ENCODE measurements at regions not wholly inside any gene's neighbourhood (a gene's known extent, or its start where the extent isn't known, plus 50 kb on each side); places are given as distances from the start of the nearest gene placed in this dataset.

DNA sequence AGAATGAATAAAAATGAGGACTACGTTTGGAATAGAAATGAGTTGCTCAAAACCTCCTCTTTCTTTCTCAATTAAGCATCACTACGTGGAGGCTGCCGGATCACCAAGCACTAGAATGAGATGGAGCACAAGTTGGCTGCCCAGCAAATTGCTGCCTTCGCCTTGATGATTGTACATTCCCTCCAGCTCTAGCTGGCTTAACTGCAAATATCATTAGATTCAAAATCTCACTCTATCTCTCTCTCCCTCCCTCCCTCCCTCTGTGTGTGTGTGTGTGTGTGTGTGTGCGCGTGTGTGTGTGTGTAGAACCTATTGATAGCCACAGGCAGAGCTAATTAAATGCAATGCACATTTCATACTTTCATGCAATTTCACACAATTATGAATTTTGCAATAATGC, 310.7 kb upstream of the CDH4 start:
- no peak for TF ChIP-seq ARNTL (CRISPR knock-in tag; IDR thresholded peaks at IDR 0.05; ENCODE audit: borderline replicate concordance, low read depth)
- no peak for TF ChIP-seq ISL1 (CRISPR knock-in tag; IDR thresholded peaks at IDR 0.05)
- TF ChIP-seq ZNF8 (CRISPR knock-in tag; IDR thresholded peaks at IDR 0.05) = no peak
- TF ChIP-seq RARB (CRISPR knock-in tag; IDR thresholded peaks at IDR 0.05) = no peak
- no peak for TF ChIP-seq CREB5 (CRISPR knock-in tag; IDR thresholded peaks at IDR 0.05; ENCODE audit: low read depth)
- TF ChIP-seq TCF4 (CRISPR knock-in tag; IDR thresholded peaks at IDR 0.05; ENCODE audit: borderline replicate concordance) = no peak
- TF ChIP-seq, protein P1, sequence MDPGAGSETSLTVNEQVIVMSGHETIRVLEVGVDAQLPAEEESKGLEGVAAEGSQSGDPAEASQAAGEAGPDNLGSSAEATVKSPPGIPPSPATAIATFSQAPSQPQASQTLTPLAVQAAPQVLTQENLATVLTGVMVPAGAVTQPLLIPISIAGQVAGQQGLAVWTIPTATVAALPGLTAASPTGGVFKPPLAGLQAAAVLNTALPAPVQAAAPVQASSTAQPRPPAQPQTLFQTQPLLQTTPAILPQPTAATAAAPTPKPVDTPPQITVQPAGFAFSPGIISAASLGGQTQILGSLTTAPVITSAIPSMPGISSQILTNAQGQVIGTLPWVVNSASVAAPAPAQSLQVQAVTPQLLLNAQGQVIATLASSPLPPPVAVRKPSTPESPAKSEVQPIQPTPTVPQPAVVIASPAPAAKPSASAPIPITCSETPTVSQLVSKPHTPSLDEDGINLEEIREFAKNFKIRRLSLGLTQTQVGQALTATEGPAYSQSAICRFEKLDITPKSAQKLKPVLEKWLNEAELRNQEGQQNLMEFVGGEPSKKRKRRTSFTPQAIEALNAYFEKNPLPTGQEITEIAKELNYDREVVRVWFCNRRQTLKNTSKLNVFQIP (CRISPR knock-in tag; IDR thresholded peaks at IDR 0.05; ENCODE audit: borderline replicate concordance, low read depth) = no peak
- no peak for TF ChIP-seq ZFP3 (CRISPR knock-in tag; IDR thresholded peaks at IDR 0.05)
- TF ChIP-seq PPARA (CRISPR knock-in tag; IDR thresholded peaks at IDR 0.05; ENCODE audit: borderline replicate concordance) = no peak
- TF ChIP-seq ZNF565 (CRISPR knock-in tag; conservative IDR thresholded peaks at IDR 0.05; ENCODE audit: low read depth) = no peak
- no peak for TF ChIP-seq ZC3H10 (CRISPR knock-in tag; IDR thresholded peaks at IDR 0.05)
- no peak for TF ChIP-seq SNAI2 (CRISPR knock-in tag; IDR thresholded peaks at IDR 0.05)
- no peak for ATAC-seq

DNA sequence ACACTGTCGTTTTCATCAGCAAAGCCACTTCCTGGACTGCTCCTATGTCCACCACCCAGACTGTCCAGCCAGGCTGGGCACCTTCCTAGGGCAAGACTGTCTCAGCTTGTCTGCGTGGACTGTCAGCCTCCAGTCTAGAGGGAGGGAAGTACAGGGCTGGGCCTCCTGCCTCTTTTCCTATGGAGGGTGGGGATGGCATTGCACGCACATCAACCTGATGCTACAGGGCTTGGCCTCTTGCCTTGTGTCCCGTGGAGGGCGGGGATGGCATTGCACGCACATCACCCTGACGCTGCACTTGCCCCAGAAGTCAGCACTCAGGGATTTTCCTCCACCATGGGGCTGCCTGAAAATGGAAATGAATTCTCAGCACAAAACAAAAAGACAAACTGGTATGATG, 304.2 kb upstream of the CDH4 start:
- TF ChIP-seq ARNTL (CRISPR knock-in tag; IDR thresholded peaks at IDR 0.05; ENCODE audit: borderline replicate concordance, low read depth) (no peak), TOX (CRISPR knock-in tag; IDR thresholded peaks at IDR 0.05; ENCODE audit: borderline replicate concordance) (no peak), ESRRG (CRISPR knock-in tag; IDR thresholded peaks at IDR 0.05) (no peak), ZFP30 (CRISPR knock-in tag; IDR thresholded peaks at IDR 0.05) (no peak), ZNF565 (CRISPR knock-in tag; conservative IDR thresholded peaks at IDR 0.05; ENCODE audit: low read depth) (no peak), GLIS3 (CRISPR knock-in tag; IDR thresholded peaks at IDR 0.05) (no peak), OSR1 (CRISPR knock-in tag; IDR thresholded peaks at IDR 0.05) (no peak), PPARA (CRISPR knock-in tag; IDR thresholded peaks at IDR 0.05; ENCODE audit: borderline replicate concordance) (no peak), TSHZ2 (CRISPR knock-in tag; IDR thresholded peaks at IDR 0.05) (no peak), ZNF8 (CRISPR knock-in tag; IDR thresholded peaks at IDR 0.05) (no peak), ZC3H10 (CRISPR knock-in tag; IDR thresholded peaks at IDR 0.05) (no peak), BACH2 (CRISPR knock-in tag; IDR thresholded peaks at IDR 0.05; ENCODE audit: borderline replicate concordance) (no peak), CSRNP3 (CRISPR knock-in tag; IDR thresholded peaks at IDR 0.05) (no peak)

DNA sequence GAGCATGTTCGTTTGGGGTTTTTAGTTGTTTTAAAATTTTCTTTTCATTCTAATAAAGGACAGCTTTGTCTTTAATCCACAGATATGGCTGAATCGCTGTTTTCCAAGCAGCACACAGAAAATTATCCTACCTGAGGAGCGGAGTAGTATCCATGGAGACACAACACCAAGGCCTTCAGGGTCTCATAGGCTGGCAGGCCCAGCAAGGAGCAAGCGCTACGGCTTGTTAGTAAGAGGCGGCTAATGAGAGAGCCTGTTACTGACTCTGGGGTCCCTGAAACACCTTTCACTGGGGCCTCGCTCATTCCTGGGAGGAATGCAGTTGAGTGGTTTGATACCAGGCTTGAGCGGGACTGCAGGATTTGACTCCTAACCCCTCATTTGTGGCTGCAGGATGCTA, 303.8 kb upstream of the CDH4 start:
- TF ChIP-seq OSR1 (CRISPR knock-in tag; IDR thresholded peaks at IDR 0.05) = no peak
- no peak for TF ChIP-seq RARB (CRISPR knock-in tag; IDR thresholded peaks at IDR 0.05)
- no peak for ATAC-seq

More for the DNA sequence above, 304.2 kb upstream of the CDH4 start:
- no peak for ATAC-seq

DNA sequence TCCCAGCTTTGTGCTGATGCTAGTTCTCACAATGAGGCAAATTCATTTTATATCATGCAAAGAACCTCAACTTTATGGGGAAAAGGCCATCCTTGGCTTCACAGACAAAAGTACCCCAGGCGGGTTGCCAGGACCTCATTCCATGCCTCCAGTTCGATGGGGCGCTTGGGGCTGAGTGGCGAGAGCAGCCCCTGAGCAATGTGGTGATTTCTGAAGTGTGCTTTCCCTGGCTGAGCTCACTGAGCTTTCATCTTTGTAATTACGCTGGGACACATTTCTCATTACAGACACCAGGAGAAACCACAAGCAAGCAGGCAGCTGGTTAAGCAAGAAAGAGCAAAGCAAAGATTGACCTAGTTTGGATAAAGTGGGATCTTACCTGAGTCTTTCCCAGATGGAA, 301.5 kb upstream of the CDH4 start:
- ATAC-seq = no peak
- TF ChIP-seq TSHZ2 (CRISPR knock-in tag; IDR thresholded peaks at IDR 0.05) = no peak
- TF ChIP-seq ZNF565 (CRISPR knock-in tag; conservative IDR thresholded peaks at IDR 0.05; ENCODE audit: low read depth) = no peak
